ENCODE measurements at regions not wholly inside any gene's neighbourhood (a gene's known extent, or its start where the extent isn't known, plus 50 kb on each side); places are given as distances from the start of the nearest gene placed in this dataset.

GRCh38 chr2:88924533-88924932, 233.1 kb downstream of the RPIA start:
- H3K27ac ChIP-seq: no peak overlapping the region
- ATAC-seq: no peak
- peaks cover 0 to 5% (median 0%) of the 10 kb centered on the region in 11 donors for H3K9me3 ChIP-seq
- intact Hi-C loops (cut with DNase I): no loop called here
- H3K4me1 ChIP-seq: no peaks in the 10 kb centered on the region
- H3K4me3 ChIP-seq: no peak overlapping the region
- no peak for DNase-seq
- TF ChIP-seq CTCF (IDR thresholded peaks at IDR 0.05): no peak
- WGBS, 2 donors: 94 to 97% methylated on average over 1 of the region's 1 CpG
- H3K27me3 ChIP-seq: no peaks in the 10 kb centered on the region
- H3K36me3 ChIP-seq: no peaks in the 10 kb centered on the region

GRCh38 chr2:88925770-88926462, 234.4 kb downstream of the RPIA start:
- intact Hi-C loops (cut with DNase I): no loop called here
- 91 to 96% methylated on average over 19 of the region's 19 CpGs for WGBS, 2 donors
- ATAC-seq: no peak
- TF ChIP-seq CTCF (IDR thresholded peaks at IDR 0.05): no peak
- Histone ChIP-seq H3K27me3 (no peaks in the 10 kb centered on the region), H3K4me1 (no peaks in the 10 kb centered on the region), H3K4me3 (no peak overlapping the region), H3K27ac (no peak overlapping the region), H3K36me3 (no peaks in the 10 kb centered on the region), H3K9me3 (peaks cover 0 to 5% (median 0%) of the 10 kb centered on the region in 11 donors)
- no peak for DNase-seq

- DNase-seq (no peak), ATAC-seq (peak in 2 of 8 donors; percentile 41 to 55)
- Histone ChIP-seq H3K4me1 (no peaks in the 10 kb centered on the region), H3K4me3 (no peak overlapping the region), H3K27me3 (no peaks in the 10 kb centered on the region), H3K27ac (no peak overlapping the region), H3K36me3 (no peaks in the 10 kb centered on the region), H3K9me3 (peaks cover 0 to 5% (median 0%) of the 10 kb centered on the region in 11 donors)
- TF ChIP-seq CTCF (IDR thresholded peaks at IDR 0.05): no peak
- intact Hi-C loops (cut with DNase I): no loop called here
- WGBS, 2 donors: 31 to 35% methylated on average over 1 of the region's 1 CpG
Observed at GRCh38 chr2:88927128-88927527, 235.7 kb downstream of the RPIA start.

GRCh38 chr2:88930659-88931058, 239.2 kb downstream of the RPIA start:
- Histone ChIP-seq H3K9me3 (no peaks in the 10 kb centered on the region), H3K36me3 (no peaks in the 10 kb centered on the region), H3K27ac (no peak overlapping the region), H3K4me1 (peaks cover 0 to 12% (median 0%) of the 10 kb centered on the region in 9 donors), H3K4me3 (no peak overlapping the region), H3K27me3 (no peaks in the 10 kb centered on the region)
- intact Hi-C loops (cut with DNase I): no loop called here
- TF ChIP-seq CTCF (IDR thresholded peaks at IDR 0.05): no peak
- DNase-seq (no peak), ATAC-seq (no peak)
